ENCODE measurements at regions not wholly inside any gene's neighbourhood (a gene's known extent, or its start where the extent isn't known, plus 50 kb on each side); places are given as distances from the start of the nearest gene placed in this dataset.

DNA sequence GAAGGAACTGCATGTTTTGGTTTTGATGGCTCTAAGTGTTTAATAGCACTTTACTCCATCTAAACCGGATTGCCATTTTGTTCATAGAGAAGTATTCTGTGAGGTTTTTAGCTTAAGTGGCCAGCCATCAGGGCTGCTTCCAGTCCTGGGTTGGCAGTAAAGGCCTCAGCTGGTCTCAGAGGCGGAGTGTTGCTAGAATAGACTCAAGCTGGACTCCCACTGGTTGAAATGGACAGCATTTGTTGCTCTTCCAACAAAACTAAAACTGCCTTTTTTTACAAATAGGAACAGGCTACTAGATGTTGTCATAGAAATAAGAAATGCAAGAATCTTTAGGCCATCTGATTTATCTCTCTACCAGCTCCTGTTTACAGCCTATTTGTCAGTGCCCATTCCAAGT lies 126.4 kb downstream of the MAIP1 start:
- intact Hi-C loops (cut with DNase I), result no loop called here
- Histone ChIP-seq H3K4me3 (no peak overlapping the region), H3K9me3 (no peaks in the 10 kb centered on the region), H3K36me3 (no peaks in the 10 kb centered on the region), H3K4me1 (peaks cover 0 to 13% (median 12%) of the 10 kb centered on the region in 4 donors), H3K27ac (replicated peaks in 1 of 4) (no peak overlapping the region), H3K27me3 (no peaks in the 10 kb centered on the region)
- 82% methylated on average over 2 of the region's 2 CpGs for WGBS
- TF ChIP-seq EP300 (IDR thresholded peaks at IDR 0.05) (no peak), POLR2A (IDR thresholded peaks at IDR 0.05; ENCODE audit: low read depth) (no peak), POLR2AphosphoS5 (IDR thresholded peaks at IDR 0.05) (no peak)
- TF ChIP-seq, protein P1, sequence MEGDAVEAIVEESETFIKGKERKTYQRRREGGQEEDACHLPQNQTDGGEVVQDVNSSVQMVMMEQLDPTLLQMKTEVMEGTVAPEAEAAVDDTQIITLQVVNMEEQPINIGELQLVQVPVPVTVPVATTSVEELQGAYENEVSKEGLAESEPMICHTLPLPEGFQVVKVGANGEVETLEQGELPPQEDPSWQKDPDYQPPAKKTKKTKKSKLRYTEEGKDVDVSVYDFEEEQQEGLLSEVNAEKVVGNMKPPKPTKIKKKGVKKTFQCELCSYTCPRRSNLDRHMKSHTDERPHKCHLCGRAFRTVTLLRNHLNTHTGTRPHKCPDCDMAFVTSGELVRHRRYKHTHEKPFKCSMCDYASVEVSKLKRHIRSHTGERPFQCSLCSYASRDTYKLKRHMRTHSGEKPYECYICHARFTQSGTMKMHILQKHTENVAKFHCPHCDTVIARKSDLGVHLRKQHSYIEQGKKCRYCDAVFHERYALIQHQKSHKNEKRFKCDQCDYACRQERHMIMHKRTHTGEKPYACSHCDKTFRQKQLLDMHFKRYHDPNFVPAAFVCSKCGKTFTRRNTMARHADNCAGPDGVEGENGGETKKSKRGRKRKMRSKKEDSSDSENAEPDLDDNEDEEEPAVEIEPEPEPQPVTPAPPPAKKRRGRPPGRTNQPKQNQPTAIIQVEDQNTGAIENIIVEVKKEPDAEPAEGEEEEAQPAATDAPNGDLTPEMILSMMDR (IDR thresholded peaks at IDR 0.05), result no peak
- DNase-seq (ENCODE audit: extremely low spot score), result no peak

DNA sequence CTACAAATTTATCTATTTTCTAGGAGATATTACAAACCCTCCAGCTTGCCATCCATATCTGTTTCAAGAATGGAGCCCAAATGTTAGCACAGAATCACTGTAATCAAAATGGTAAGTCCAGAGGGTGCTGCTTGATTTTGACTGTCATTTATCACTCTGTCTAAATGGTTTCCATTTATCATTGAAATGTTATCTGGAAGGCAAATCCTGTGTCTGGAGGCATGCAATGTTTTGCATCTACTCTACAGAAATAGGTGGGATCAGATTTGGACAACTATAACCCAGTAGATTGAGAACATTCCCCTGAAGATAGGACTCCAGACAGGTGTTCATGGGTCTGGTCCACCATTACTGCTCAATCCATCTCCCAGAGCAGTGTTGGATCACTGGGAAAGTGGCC lies 128.7 kb downstream of the MAIP1 start:
- Histone ChIP-seq H3K27me3 (no peaks in the 10 kb centered on the region), H3K4me3 (no peak overlapping the region), H3K4me1 (no peaks in the 10 kb centered on the region), H3K36me3 (no peaks in the 10 kb centered on the region), H3K27ac (replicated peaks in 1 of 4) (no peak overlapping the region), H3K9me3 (no peaks in the 10 kb centered on the region)
- DNase-seq (ENCODE audit: extremely low spot score), result no peak
- intact Hi-C loops (cut with DNase I), result no loop called here
- TF ChIP-seq, protein P1 (IDR thresholded peaks at IDR 0.05), result no peak
- TF ChIP-seq POLR2AphosphoS5 (IDR thresholded peaks at IDR 0.05), result no peak
- TF ChIP-seq EP300 (IDR thresholded peaks at IDR 0.05), result no peak
- no peak for TF ChIP-seq POLR2A (IDR thresholded peaks at IDR 0.05; ENCODE audit: low read depth)

DNA sequence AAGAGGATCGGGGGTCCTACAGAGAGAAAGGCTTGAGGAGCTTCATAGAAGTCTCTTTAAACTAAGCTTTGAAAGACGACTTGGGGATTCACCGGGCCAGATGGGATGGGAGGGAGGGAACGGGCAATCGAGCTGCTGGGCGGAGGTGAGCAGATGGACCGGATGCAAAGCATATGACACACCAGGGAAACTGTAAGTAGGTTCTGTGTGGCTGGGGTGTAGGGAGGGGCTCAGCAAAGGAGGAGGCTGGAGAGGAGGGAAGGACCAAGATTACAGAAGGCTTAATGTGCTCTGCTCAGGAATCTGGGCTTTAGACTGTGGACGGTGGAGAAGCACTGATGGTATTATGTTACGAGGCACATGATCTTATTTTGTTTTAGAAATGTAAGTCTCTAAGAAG lies 131.5 kb downstream of the MAIP1 start:
- H3K36me3 ChIP-seq, result no peaks in the 10 kb centered on the region
- H3K27me3 ChIP-seq, result no peaks in the 10 kb centered on the region
- no peak overlapping the region for H3K4me3 ChIP-seq
- no peaks in the 10 kb centered on the region for H3K9me3 ChIP-seq
- no peaks in the 10 kb centered on the region for H3K4me1 ChIP-seq
- TF ChIP-seq EP300 (IDR thresholded peaks at IDR 0.05) (no peak), POLR2AphosphoS5 (IDR thresholded peaks at IDR 0.05) (no peak), POLR2A (IDR thresholded peaks at IDR 0.05; ENCODE audit: low read depth) (no peak)
- TF ChIP-seq, protein P1 (IDR thresholded peaks at IDR 0.05), result no peak
- intact Hi-C loops (cut with DNase I), result no loop called here
- H3K27ac ChIP-seq (replicated peaks in 1 of 4), result no peak overlapping the region
- 87% methylated on average over 9 of the region's 9 CpGs for WGBS
- DNase-seq (ENCODE audit: extremely low spot score), result no peak

DNA sequence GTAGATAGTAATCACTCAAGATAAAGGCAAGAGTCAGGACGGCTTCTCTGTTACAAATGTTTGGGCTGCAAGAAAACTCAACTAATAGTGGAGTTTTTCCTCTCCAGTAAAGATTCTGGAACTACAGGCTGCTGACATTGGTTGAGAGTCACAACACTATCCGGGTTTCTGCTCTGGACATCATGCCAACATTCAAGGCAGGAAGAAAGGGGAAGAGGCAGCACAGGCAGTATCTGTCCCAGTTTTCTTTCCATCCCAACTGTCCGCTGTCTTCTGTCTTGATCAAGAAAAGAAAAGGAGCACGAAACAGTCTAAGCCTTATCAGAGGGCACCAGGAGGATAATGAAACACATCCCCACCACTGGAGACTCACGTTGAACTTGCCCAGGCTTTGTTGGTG lies 132.1 kb downstream of the MAIP1 start:
- Histone ChIP-seq H3K27me3 (no peaks in the 10 kb centered on the region), H3K36me3 (no peaks in the 10 kb centered on the region), H3K4me3 (no peak overlapping the region), H3K9me3 (no peaks in the 10 kb centered on the region), H3K4me1 (no peaks in the 10 kb centered on the region), H3K27ac (replicated peaks in 1 of 4) (no peak overlapping the region)
- DNase-seq (ENCODE audit: extremely low spot score), result no peak
- WGBS, result 83% methylated on average over 5 of the region's 5 CpGs
- intact Hi-C loops (cut with DNase I), result no loop called here
- no peak for TF ChIP-seq POLR2AphosphoS5 (IDR thresholded peaks at IDR 0.05)
- TF ChIP-seq EP300 (IDR thresholded peaks at IDR 0.05), result no peak
- TF ChIP-seq, protein P1 (IDR thresholded peaks at IDR 0.05), result no peak
- no peak for TF ChIP-seq POLR2A (IDR thresholded peaks at IDR 0.05; ENCODE audit: low read depth)

DNA sequence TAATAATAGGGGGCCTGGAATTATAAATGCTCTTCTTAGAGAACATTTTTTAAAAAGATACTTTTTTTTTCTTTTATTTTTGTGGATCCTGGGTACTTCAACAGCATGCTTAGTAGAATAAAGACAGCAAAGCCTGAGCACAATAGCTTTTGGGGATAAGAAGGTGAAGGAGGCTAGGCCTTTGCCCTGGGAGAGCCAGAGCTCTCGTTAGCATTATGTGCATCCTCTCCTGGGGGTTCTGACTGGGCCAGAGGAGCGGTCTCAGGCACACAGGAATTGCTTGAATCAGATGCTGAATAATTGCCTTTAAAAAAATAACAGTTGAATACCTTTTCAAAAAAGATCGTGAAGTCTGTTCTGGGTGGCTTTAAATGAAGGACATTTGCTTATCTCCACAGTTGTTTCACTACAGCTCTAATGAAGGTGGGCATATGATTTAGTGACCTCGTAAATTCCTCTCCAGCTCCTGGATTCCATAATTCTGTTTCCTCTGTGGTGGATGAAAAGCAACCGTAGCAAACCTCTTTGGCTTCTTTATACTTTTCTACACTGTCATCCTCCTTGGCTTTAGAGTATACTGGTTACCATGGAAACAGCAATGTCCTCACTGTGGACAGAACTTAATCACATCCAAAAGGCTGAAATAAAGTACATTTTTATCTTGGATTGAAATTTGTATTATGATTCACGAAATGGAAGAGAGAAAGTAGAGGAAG lies 133.8 kb downstream of the MAIP1 start:
- intact Hi-C loops (cut with DNase I), result no loop called here
- no peak overlapping the region for H3K27ac ChIP-seq (replicated peaks in 1 of 4)

More for the DNA sequence above, 133.8 kb downstream of the MAIP1 start:
- no peaks in the 10 kb centered on the region for H3K27me3 ChIP-seq
- TF ChIP-seq POLR2AphosphoS5 (IDR thresholded peaks at IDR 0.05) (no peak), EP300 (IDR thresholded peaks at IDR 0.05) (no peak), POLR2A (IDR thresholded peaks at IDR 0.05; ENCODE audit: low read depth) (no peak)
- H3K36me3 ChIP-seq, result no peaks in the 10 kb centered on the region
- no peak for DNase-seq (ENCODE audit: extremely low spot score)
- H3K9me3 ChIP-seq, result no peaks in the 10 kb centered on the region
- 69% methylated on average over 6 of the region's 6 CpGs for WGBS
- H3K4me3 ChIP-seq, result no peak overlapping the region
- H3K4me1 ChIP-seq, result no peaks in the 10 kb centered on the region

Data from esophagus muscularis mucosa (tissue), 4 donors.